Vagina (tissue), 2 donors: ENCODE measurements at regions not wholly inside any gene's neighbourhood (a gene's known extent, or its start where the extent isn't known, plus 50 kb on each side); places are given as distances from the start of the nearest gene placed in this dataset.

ENCODE experiments used
- DNase-seq, 2 donors: peaks; one replicate each; pipeline ENCODE4 v3.0.0-alpha.2; 2017; ENCODE audit errors: extremely low spot score in 2 of 2
- H3K27ac ChIP-seq: fragments of 200-600 bp; sonication (generic); one replicate; pipeline ENCODE4 v1.5.1; 2019
- H3K27me3 ChIP-seq: fragments of 200-600 bp; sonication (generic); one replicate; pipeline ENCODE4 v1.5.1; 2019
- H3K36me3 ChIP-seq, 2 donors: fragments of 200-600 bp; sonication (generic); one replicate each; pipeline ENCODE4 v1.5.1; 2017 to 2019
- H3K4me1 ChIP-seq: fragments of 200-600 bp; sonication (generic); one replicate; pipeline ENCODE4 v1.5.1; 2019
- H3K4me3 ChIP-seq, 2 donors: fragments of 200-600 bp; sonication (generic); 1 replicate in 1 of 2; 2 replicates in 1 of 2; pipeline ENCODE4 v1.5.1; 2016 to 2019
- H3K9me3 ChIP-seq: fragments of 200-600 bp; sonication (generic); one replicate; pipeline ENCODE4 v1.5.1; 2019
- POLR2A ChIP-seq, 2 donors: fragments of 450-650 bp; IDR thresholded peaks; one replicate each; pipeline ENCODE4 v1.6.1; 2017; ENCODE audit warnings: antibody characterized with exemption in 2 of 2, mild to moderate bottlenecking in 2 of 2, moderate library complexity in 2 of 2
- POLR2AphosphoS5 ChIP-seq, 2 donors: sonication (generic); formaldehyde crosslinking; IDR thresholded peaks; one replicate each; pipeline ENCODE4 v1.9.0; 2017; ENCODE audit warnings: antibody characterized with exemption in 2 of 2, mild to moderate bottlenecking in 2 of 2, low read depth in 1 of 2; ENCODE audit not compliant: insufficient read depth in 1 of 2
- intact Hi-C: fragments of 100-400 bp; cut with DNase I; formaldehyde crosslinking; loops from one replicate; pipeline ENCODE4 v1.15.1; 2023
- TF ChIP-seq, protein P1 (sequence below), 3 experiments: fragments of 450-650 bp in 2 of 3; fragments of 200-600 bp in 1 of 3; sonication (generic) in 1 of 3; IDR thresholded peaks; one replicate each; pipeline ENCODE4 v1.5.1; 2017 to 2019; ENCODE audit warnings: antibody characterized with exemption in 3 of 3, mild to moderate bottlenecking in 2 of 3, moderate library complexity in 2 of 3

GRCh38 chr11:92556431-92556830, 331.8 kb downstream of the FAT3 start:
- no peaks in the 10 kb centered on the region for H3K9me3 ChIP-seq
- TF ChIP-seq, protein P1, sequence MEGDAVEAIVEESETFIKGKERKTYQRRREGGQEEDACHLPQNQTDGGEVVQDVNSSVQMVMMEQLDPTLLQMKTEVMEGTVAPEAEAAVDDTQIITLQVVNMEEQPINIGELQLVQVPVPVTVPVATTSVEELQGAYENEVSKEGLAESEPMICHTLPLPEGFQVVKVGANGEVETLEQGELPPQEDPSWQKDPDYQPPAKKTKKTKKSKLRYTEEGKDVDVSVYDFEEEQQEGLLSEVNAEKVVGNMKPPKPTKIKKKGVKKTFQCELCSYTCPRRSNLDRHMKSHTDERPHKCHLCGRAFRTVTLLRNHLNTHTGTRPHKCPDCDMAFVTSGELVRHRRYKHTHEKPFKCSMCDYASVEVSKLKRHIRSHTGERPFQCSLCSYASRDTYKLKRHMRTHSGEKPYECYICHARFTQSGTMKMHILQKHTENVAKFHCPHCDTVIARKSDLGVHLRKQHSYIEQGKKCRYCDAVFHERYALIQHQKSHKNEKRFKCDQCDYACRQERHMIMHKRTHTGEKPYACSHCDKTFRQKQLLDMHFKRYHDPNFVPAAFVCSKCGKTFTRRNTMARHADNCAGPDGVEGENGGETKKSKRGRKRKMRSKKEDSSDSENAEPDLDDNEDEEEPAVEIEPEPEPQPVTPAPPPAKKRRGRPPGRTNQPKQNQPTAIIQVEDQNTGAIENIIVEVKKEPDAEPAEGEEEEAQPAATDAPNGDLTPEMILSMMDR (IDR thresholded peaks at IDR 0.05) = no peak
- no peak for TF ChIP-seq POLR2AphosphoS5 (IDR thresholded peaks at IDR 0.05; ENCODE audit: insufficient read depth in 1 of 2, low read depth in 1 of 2)
- no peak for TF ChIP-seq POLR2A (IDR thresholded peaks at IDR 0.05)
- H3K27me3 ChIP-seq = no peaks in the 10 kb centered on the region
- no peak overlapping the region for H3K27ac ChIP-seq
- intact Hi-C loops = no loop called here
- no peaks in the 10 kb centered on the region for H3K36me3 ChIP-seq
- no peaks in the 10 kb centered on the region for H3K4me1 ChIP-seq
- DNase-seq = no peak
- H3K4me3 ChIP-seq = no peak overlapping the region

DNA sequence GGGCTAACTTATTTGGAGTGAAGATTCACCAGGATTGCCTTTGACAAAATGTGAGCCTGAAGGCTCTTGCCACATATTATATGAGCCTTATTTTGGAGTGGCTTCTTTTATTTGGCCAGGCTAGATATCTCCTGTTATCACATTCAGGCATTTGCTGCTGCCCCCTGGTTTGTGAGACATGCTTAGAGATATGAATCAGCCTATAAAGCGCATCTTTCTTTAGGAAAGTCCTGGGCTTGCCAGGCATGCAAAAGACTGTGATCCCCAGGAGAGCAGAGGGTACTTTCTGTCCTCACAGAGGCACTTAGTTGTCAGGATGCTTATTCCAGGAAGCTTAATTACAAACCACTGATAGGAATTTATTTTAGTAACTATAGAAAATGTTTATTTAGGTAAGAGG, 333.3 kb downstream of the FAT3 start:
- Histone ChIP-seq H3K9me3 (no peaks in the 10 kb centered on the region), H3K27ac (no peak overlapping the region), H3K4me3 (no peak overlapping the region), H3K27me3 (no peaks in the 10 kb centered on the region), H3K36me3 (no peaks in the 10 kb centered on the region), H3K4me1 (no peaks in the 10 kb centered on the region)
- no peak for TF ChIP-seq POLR2AphosphoS5 (IDR thresholded peaks at IDR 0.05; ENCODE audit: insufficient read depth in 1 of 2, low read depth in 1 of 2)
- TF ChIP-seq POLR2A (IDR thresholded peaks at IDR 0.05) = no peak
- TF ChIP-seq, protein P1 (IDR thresholded peaks at IDR 0.05) = no peak
- intact Hi-C loops = no loop called here
- no peak for DNase-seq

DNA sequence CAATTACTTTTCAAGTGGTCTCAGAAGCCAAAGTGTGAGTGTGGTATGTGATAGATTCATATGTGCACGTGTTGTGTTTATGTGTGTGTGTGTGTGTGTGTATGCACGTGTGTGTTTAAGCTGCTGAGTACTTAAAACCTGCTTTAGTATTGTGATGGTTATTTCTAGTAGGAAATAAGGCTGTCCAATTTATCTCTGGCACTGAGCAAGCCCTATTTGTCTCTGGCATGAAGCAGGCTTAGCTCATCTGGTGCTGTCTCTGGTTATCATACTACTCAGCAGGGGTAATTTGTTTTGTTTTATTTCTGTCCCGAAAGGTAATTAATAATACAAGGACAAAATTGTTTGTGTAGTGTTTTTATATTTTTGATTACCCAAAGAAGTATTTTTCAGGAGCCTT, 333.7 kb downstream of the FAT3 start:
- Histone ChIP-seq H3K27me3 (no peaks in the 10 kb centered on the region), H3K4me3 (no peak overlapping the region), H3K36me3 (no peaks in the 10 kb centered on the region), H3K9me3 (no peaks in the 10 kb centered on the region), H3K4me1 (no peaks in the 10 kb centered on the region), H3K27ac (no peak overlapping the region)
- no peak for DNase-seq
- intact Hi-C loops = no loop called here
- TF ChIP-seq POLR2A (IDR thresholded peaks at IDR 0.05) (no peak), POLR2AphosphoS5 (IDR thresholded peaks at IDR 0.05; ENCODE audit: insufficient read depth in 1 of 2, low read depth in 1 of 2) (no peak)
- TF ChIP-seq, protein P1 (IDR thresholded peaks at IDR 0.05) = no peak

DNA sequence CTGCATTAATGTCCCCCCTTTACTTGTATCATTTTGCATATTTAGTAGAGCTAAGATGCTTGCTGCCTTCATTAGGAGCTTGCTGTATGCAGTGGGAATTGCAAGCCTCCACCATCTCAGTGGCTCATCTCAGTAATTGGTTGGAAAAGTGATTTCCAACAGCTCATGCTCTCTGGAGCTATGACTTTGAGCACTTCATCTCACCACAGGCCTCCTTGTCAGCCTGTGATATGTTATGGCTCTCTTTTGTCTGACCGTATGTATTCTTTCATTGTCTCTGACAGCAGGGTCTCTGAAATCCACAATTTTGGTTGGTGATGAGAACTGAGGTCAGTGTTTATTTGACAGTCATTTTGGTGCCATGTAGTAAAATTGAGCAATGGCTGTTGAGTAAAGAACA, 345.1 kb downstream of the FAT3 start:
- H3K4me1 ChIP-seq = no peaks in the 10 kb centered on the region
- H3K9me3 ChIP-seq = no peaks in the 10 kb centered on the region
- no peak overlapping the region for H3K4me3 ChIP-seq
- H3K27ac ChIP-seq = no peak overlapping the region
- DNase-seq = no peak
- no peaks in the 10 kb centered on the region for H3K36me3 ChIP-seq
- TF ChIP-seq POLR2AphosphoS5 (IDR thresholded peaks at IDR 0.05; ENCODE audit: insufficient read depth in 1 of 2, low read depth in 1 of 2) (no peak), POLR2A (IDR thresholded peaks at IDR 0.05) (no peak)
- TF ChIP-seq, protein P1 (IDR thresholded peaks at IDR 0.05) = no peak
- no peaks in the 10 kb centered on the region for H3K27me3 ChIP-seq
- intact Hi-C loops = no loop called here

GRCh38 chr11:92572559-92572958, 347.9 kb downstream of the FAT3 start:
- Histone ChIP-seq H3K9me3 (no peaks in the 10 kb centered on the region), H3K4me1 (no peaks in the 10 kb centered on the region), H3K4me3 (no peak overlapping the region), H3K27me3 (no peaks in the 10 kb centered on the region), H3K36me3 (no peaks in the 10 kb centered on the region), H3K27ac (no peak overlapping the region)
- intact Hi-C loops = no loop called here
- no peak for TF ChIP-seq POLR2A (IDR thresholded peaks at IDR 0.05)
- no peak for DNase-seq

DNA sequence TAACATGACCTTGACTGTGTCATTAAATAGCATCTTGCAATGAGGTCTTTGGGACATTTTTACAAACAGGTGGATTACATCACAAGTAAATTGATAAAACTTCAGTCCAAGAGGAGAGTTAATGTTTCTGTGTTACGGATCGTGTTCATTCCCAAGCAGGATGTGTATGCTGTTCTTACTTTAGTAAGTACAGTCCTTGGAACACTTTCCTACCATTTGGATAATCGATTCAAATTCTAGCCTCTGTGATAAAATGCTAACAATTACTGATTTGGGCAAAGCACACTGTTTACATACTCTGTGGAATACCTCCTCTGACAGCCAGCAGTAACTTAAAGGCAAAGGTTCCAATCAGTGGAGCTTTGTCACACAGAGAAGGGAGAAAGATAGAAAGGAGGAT, 351.7 kb downstream of the FAT3 start:
- Histone ChIP-seq H3K4me3 (no peak overlapping the region), H3K4me1 (no peaks in the 10 kb centered on the region), H3K36me3 (no peaks in the 10 kb centered on the region), H3K27me3 (no peaks in the 10 kb centered on the region), H3K9me3 (no peaks in the 10 kb centered on the region), H3K27ac (no peak overlapping the region)
- intact Hi-C loops = no loop called here
- TF ChIP-seq, protein P1 (IDR thresholded peaks at IDR 0.05) = no peak
- no peak for TF ChIP-seq POLR2A (IDR thresholded peaks at IDR 0.05)
- TF ChIP-seq POLR2AphosphoS5 (IDR thresholded peaks at IDR 0.05; ENCODE audit: insufficient read depth in 1 of 2, low read depth in 1 of 2) = no peak
- DNase-seq = no peak
